GM13977 (cell line): ENCODE measurements at regions not wholly inside any gene's neighbourhood (a gene's known extent, or its start where the extent isn't known, plus 50 kb on each side); places are given as distances from the start of the nearest gene placed in this dataset.
"Not testable (repeated sequence)": the region's sequence is repeated elsewhere in the genome, so short reads cannot be mapped to it uniquely, and the experiment has no call there.

Source experiments
- DNase-seq: peaks from one replicate; pipeline ENCODE4 v3.0.0; 2012; ENCODE audit warnings: low spot score
- CTCF ChIP-seq: IDR thresholded peaks from 2 replicates; pipeline ENCODE4 v1.5.1; 2012; ENCODE audit warnings: mild to moderate bottlenecking, control low read depth; ENCODE audit not compliant: insufficient read depth; ENCODE audit errors: extremely low read depth, missing control alignments
- in situ Hi-C: fragments of 300-500 bp; cut with MboI; formaldehyde crosslinking; loops from one replicate; pipeline ENCODE4 v1.12.0; 2022; ENCODE audit warnings: low sequenced_read_pairs, low pct_unique_long_range_greater_than_20kb, mixed read lengths, inconsistent platforms; ENCODE audit not compliant: unreplicated experiment

GRCh38 chr6:156421933-156422332 lies 355.2 kb upstream of the ARID1B start:
- no peak for DNase-seq
- TF ChIP-seq CTCF = no peak
- in situ Hi-C loops = no loop called here

GRCh38 chr6:156421301-156421700 lies 355.9 kb upstream of the ARID1B start:
- in situ Hi-C loops, DNase-seq: not testable (repeated sequence)

- TF ChIP-seq CTCF = no peak
- in situ Hi-C loops = no loop called here
- DNase-seq = no peak
Measured at GRCh38 chr6:156420172-156420993, 356.8 kb upstream of the ARID1B start.

GRCh38 chr6:156419594-156419993 lies 357.6 kb upstream of the ARID1B start:
- in situ Hi-C loops = no loop called here
- TF ChIP-seq CTCF = no peak
- no peak for DNase-seq

GRCh38 chr6:156418253-156418652 lies 358.9 kb upstream of the ARID1B start:
- DNase-seq = no peak
- TF ChIP-seq CTCF = no peak
- in situ Hi-C loops = no loop called here

- no peak for DNase-seq
- TF ChIP-seq CTCF = no peak
- in situ Hi-C loops = no loop called here
Measured at GRCh38 chr6:156416391-156416790, 360.8 kb upstream of the ARID1B start.

GRCh38 chr6:156413154-156413553 lies 364.0 kb upstream of the ARID1B start:
- DNase-seq = no peak
- in situ Hi-C loops = no loop called here

More at GRCh38 chr6:156413154-156413553, 364.0 kb upstream of the ARID1B start:
- no peak for TF ChIP-seq CTCF
